Astrocyte (in vitro differentiated cells and primary cell): ENCODE measurements at regions not wholly inside any gene's neighbourhood (a gene's known extent, or its start where the extent isn't known, plus 50 kb on each side); places are given as distances from the start of the nearest gene placed in this dataset.

Source experiments
- DNase-seq: peaks from one replicate; pipeline ENCODE4 v3.0.0-alpha.2; 2010; ENCODE audit warnings: low read depth
- FAIRE-seq: peaks from 2 replicates; lab custom pipeline; 2011; peaks lifted over from hg19 to GRCh38; lab: Jason Lieb, UNC
- H2AFZ ChIP-seq: 2 replicates; pipeline ENCODE4 v1.6.0; 2012; ENCODE audit warnings: low read depth, low read length, inconsistent platforms
- H3K27ac ChIP-seq: 2 replicates; pipeline ENCODE4 v1.5.1; 2011; ENCODE audit warnings: low read depth, low read length, inconsistent platforms
- H3K27me3 ChIP-seq: 2 replicates; pipeline ENCODE4 v1.6.0; 2011; ENCODE audit warnings: low read length, inconsistent platforms; ENCODE audit not compliant: insufficient read depth
- H3K36me3 ChIP-seq: 2 replicates; pipeline ENCODE4 v1.5.1; 2011; ENCODE audit warnings: low read length, inconsistent platforms; ENCODE audit not compliant: insufficient read depth
- H3K4me1 ChIP-seq: 2 replicates; pipeline ENCODE4 v1.5.1; 2011; ENCODE audit warnings: low read length, inconsistent platforms; ENCODE audit not compliant: insufficient read depth
- H3K4me2 ChIP-seq: 2 replicates; pipeline ENCODE4 v1.6.0; 2012; ENCODE audit warnings: low read length, inconsistent platforms
- H3K4me3 ChIP-seq: 2 replicates; pipeline ENCODE4 v1.5.1; 2011; ENCODE audit warnings: low read depth, mild to moderate bottlenecking, low read length, inconsistent platforms; ENCODE audit not compliant: insufficient read depth
- H3K79me2 ChIP-seq: 2 replicates; pipeline ENCODE4 v1.6.0; 2012; ENCODE audit warnings: mild to moderate bottlenecking, low read length, inconsistent platforms; ENCODE audit not compliant: insufficient read depth
- H3K9ac ChIP-seq: 2 replicates; pipeline ENCODE4 v1.6.0; 2012; ENCODE audit warnings: mild to moderate bottlenecking, low read length, inconsistent platforms
- H3K9me3 ChIP-seq: 2 replicates; pipeline ENCODE4 v1.5.1; 2012; ENCODE audit warnings: low read depth, mild to moderate bottlenecking, low read length, inconsistent platforms; ENCODE audit not compliant: insufficient read depth
- H4K20me1 ChIP-seq: 2 replicates; pipeline ENCODE4 v1.6.0; 2012; ENCODE audit warnings: low read length, inconsistent platforms; ENCODE audit not compliant: insufficient read depth
- H3K27ac Mint-ChIP-seq: one replicate; pipeline ENCODE4 v1.8.0; 2021; ENCODE audit warnings: mild to moderate bottlenecking, mixed read lengths; ENCODE audit not compliant: unreplicated experiment
- H3K27me3 Mint-ChIP-seq: one replicate; pipeline ENCODE4 v1.8.0; 2021; ENCODE audit warnings: low read depth, mixed read lengths; ENCODE audit not compliant: unreplicated experiment
- H3K36me3 Mint-ChIP-seq: one replicate; pipeline ENCODE4 v1.8.0; 2021; ENCODE audit warnings: low read depth, mixed read lengths; ENCODE audit not compliant: unreplicated experiment
- H3K4me1 Mint-ChIP-seq: one replicate; pipeline ENCODE4 v1.8.0; 2021; ENCODE audit warnings: low read depth, mixed read lengths; ENCODE audit not compliant: unreplicated experiment
- H3K4me3 Mint-ChIP-seq: one replicate; pipeline ENCODE4 v1.8.0; 2021; ENCODE audit warnings: mild to moderate bottlenecking, moderate library complexity, mixed read lengths; ENCODE audit not compliant: unreplicated experiment
- H3K9me3 Mint-ChIP-seq: one replicate; pipeline ENCODE4 v1.8.0; 2021; ENCODE audit warnings: mild to moderate bottlenecking, mixed read lengths; ENCODE audit not compliant: unreplicated experiment
- CTCF ChIP-seq: IDR thresholded peaks from 2 replicates; pipeline ENCODE4 v1.5.1; 2011; ENCODE audit warnings: low read depth, mild to moderate bottlenecking, inconsistent platforms, low read length, moderate library complexity; ENCODE audit not compliant: insufficient read depth
- EZH2 ChIP-seq: IDR thresholded peaks from 2 replicates; pipeline ENCODE4 v1.6.1; 2012; ENCODE audit warnings: mild to moderate bottlenecking, low read length, inconsistent platforms; ENCODE audit not compliant: insufficient read depth

- H3K4me1 Mint-ChIP-seq = peaks cover 3% of the 10 kb centered on the region
- H3K27ac Mint-ChIP-seq = no peak overlapping the region
- Histone ChIP-seq H3K9me3 (peaks cover 4% of the 10 kb centered on the region), H3K79me2 (no peaks in the 10 kb centered on the region), H3K36me3 (no peaks in the 10 kb centered on the region), H3K4me3 (no peak overlapping the region), H3K27me3 (no peaks in the 10 kb centered on the region), H3K9ac (no peak overlapping the region), H2AFZ (no peak overlapping the region), H3K27ac (no peak overlapping the region), H3K4me1 (no peaks in the 10 kb centered on the region), H4K20me1 (no peaks in the 10 kb centered on the region), H3K4me2 (no peak overlapping the region)
- no peak overlapping the region for H3K4me3 Mint-ChIP-seq
- no peak for FAIRE-seq
- DNase-seq = no peak
- H3K9me3 Mint-ChIP-seq = no peaks in the 10 kb centered on the region
- H3K27me3 Mint-ChIP-seq = peaks cover 2% of the 10 kb centered on the region
- TF ChIP-seq EZH2 (no peak), CTCF (no peak)
- no peaks in the 10 kb centered on the region for H3K36me3 Mint-ChIP-seq
These were observed 370.1 kb upstream of the ONECUT1 start for GRCh38 chr15:53160092-53160704.

- Histone ChIP-seq H3K4me3 (no peak overlapping the region), H3K9me3 (peaks cover 4% of the 10 kb centered on the region), H3K27me3 (no peaks in the 10 kb centered on the region), H3K36me3 (no peaks in the 10 kb centered on the region), H3K79me2 (no peaks in the 10 kb centered on the region), H3K4me2 (no peak overlapping the region), H3K9ac (no peak overlapping the region), H3K4me1 (no peaks in the 10 kb centered on the region), H4K20me1 (no peaks in the 10 kb centered on the region), H2AFZ (no peak overlapping the region), H3K27ac (no peak overlapping the region)
- Mint-ChIP-seq H3K9me3 (no peaks in the 10 kb centered on the region), H3K4me1 (peaks cover 3% of the 10 kb centered on the region), H3K36me3 (no peaks in the 10 kb centered on the region), H3K4me3 (no peak overlapping the region), H3K27me3 (peaks cover 3% of the 10 kb centered on the region), H3K27ac (no peak overlapping the region)
- TF ChIP-seq EZH2 (no peak), CTCF (no peak)
- no peak for DNase-seq
- no peak for FAIRE-seq
These were observed 369.3 kb upstream of the ONECUT1 start for GRCh38 chr15:53159458-53159857.

- Histone ChIP-seq H2AFZ (no peak overlapping the region), H3K9ac (no peak overlapping the region), H3K4me1 (no peaks in the 10 kb centered on the region), H3K36me3 (no peaks in the 10 kb centered on the region), H4K20me1 (no peaks in the 10 kb centered on the region), H3K4me3 (no peak overlapping the region), H3K79me2 (no peaks in the 10 kb centered on the region), H3K4me2 (no peak overlapping the region), H3K27ac (no peak overlapping the region), H3K27me3 (no peaks in the 10 kb centered on the region), H3K9me3 (peaks cover 4% of the 10 kb centered on the region)
- Mint-ChIP-seq H3K27ac (no peak overlapping the region), H3K4me3 (no peak overlapping the region), H3K36me3 (no peaks in the 10 kb centered on the region), H3K27me3 (peaks cover 4% of the 10 kb centered on the region), H3K4me1 (peaks cover 3% of the 10 kb centered on the region), H3K9me3 (no peaks in the 10 kb centered on the region)
- DNase-seq = no peak
- TF ChIP-seq CTCF (no peak), EZH2 (no peak)
- FAIRE-seq = no peak
These were observed 368.9 kb upstream of the ONECUT1 start for GRCh38 chr15:53158995-53159394.
